ENCODE measurements at regions not wholly inside any gene's neighbourhood (a gene's known extent, or its start where the extent isn't known, plus 50 kb on each side); places are given as distances from the start of the nearest gene placed in this dataset.

DNA sequence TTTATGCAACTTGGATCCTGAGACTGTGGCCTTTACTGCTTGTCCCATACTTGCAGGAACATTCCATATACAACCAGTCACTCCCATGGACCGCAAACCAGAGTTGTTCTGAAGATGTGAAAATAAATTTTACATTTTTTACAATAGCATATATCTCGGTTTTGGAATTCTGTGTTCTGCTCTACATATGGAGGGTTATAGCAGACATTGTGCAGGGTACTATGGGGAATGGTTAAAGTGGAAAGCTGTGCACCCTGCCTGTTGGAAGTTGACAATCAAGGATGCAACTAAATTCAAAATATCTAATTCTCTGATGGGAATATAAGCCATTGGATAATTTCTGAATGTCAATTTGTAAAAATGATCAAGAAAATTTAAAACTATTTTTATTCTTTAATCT is 603.3 kb downstream of the RAB28 start:
- TF ChIP-seq, protein P1, sequence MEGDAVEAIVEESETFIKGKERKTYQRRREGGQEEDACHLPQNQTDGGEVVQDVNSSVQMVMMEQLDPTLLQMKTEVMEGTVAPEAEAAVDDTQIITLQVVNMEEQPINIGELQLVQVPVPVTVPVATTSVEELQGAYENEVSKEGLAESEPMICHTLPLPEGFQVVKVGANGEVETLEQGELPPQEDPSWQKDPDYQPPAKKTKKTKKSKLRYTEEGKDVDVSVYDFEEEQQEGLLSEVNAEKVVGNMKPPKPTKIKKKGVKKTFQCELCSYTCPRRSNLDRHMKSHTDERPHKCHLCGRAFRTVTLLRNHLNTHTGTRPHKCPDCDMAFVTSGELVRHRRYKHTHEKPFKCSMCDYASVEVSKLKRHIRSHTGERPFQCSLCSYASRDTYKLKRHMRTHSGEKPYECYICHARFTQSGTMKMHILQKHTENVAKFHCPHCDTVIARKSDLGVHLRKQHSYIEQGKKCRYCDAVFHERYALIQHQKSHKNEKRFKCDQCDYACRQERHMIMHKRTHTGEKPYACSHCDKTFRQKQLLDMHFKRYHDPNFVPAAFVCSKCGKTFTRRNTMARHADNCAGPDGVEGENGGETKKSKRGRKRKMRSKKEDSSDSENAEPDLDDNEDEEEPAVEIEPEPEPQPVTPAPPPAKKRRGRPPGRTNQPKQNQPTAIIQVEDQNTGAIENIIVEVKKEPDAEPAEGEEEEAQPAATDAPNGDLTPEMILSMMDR (IDR thresholded peaks at IDR 0.05) = no peak
- H3K36me3 Mint-ChIP-seq = no peaks in the 10 kb centered on the region
- no peak for DNase-seq
- H3K4me3 Mint-ChIP-seq = no peak overlapping the region
- Histone ChIP-seq H3K4me3 (replicated peaks in 1 of 3; ENCODE audit: low read depth in 2 of 3, low read length in 3 of 3) (no peak overlapping the region), H3K9ac (ENCODE audit: insufficient read depth, low read length, poor library complexity, severe bottlenecking) (no peak overlapping the region), H3K27me3 (ENCODE audit: control insufficient read depth in 2 of 2, insufficient read depth in 2 of 2, low read length in 2 of 2) (no peaks in the 10 kb centered on the region), H3K79me2 (ENCODE audit: insufficient read depth, low read length) (no peaks in the 10 kb centered on the region), H3K4me2 (replicated peaks; ENCODE audit: extremely low read depth, low read length, poor library complexity, severe bottlenecking) (no peak overlapping the region), H3K4me1 (ENCODE audit: control insufficient read depth in 1 of 2, insufficient read depth in 2 of 2, low read length in 2 of 2) (no peaks in the 10 kb centered on the region), H4K20me1 (ENCODE audit: insufficient read depth, low read length) (no peaks in the 10 kb centered on the region), H3K27ac (ENCODE audit: low read depth in 1 of 2, low read length in 2 of 2) (no peak overlapping the region), H3K36me3 (replicated peaks in 1 of 2; ENCODE audit: control insufficient read depth in 1 of 2, insufficient read depth in 2 of 2, low read length in 2 of 2) (no peaks in the 10 kb centered on the region), H2AFZ (ENCODE audit: insufficient read depth, low read depth, low read length, poor library complexity, severe bottlenecking) (no peak overlapping the region), H3K9me3 (replicated peaks in 1 of 2; ENCODE audit: control insufficient read depth in 1 of 2, insufficient read depth in 1 of 2, low read length in 2 of 2) (peaks cover 0 to 13% of the 10 kb centered on the region in 2 donors)
- H3K27me3 Mint-ChIP-seq (ENCODE audit: low read depth in 3 of 3) = peaks cover 0 to 2% (median 0%) of the 10 kb centered on the region in 3 donors
- no peak overlapping the region for H3K27ac Mint-ChIP-seq
- no CpG with 5 or more reads among the region's 2 CpGs for WGBS (ENCODE audit: insufficient coverage)
- no peaks in the 10 kb centered on the region for H3K4me1 Mint-ChIP-seq
- H3K9me3 Mint-ChIP-seq = peaks cover 3 to 20% (median 8%) of the 10 kb centered on the region in 7 donors
- intact Hi-C loops (cut with micrococcal nuclease) = no loop called here

DNA sequence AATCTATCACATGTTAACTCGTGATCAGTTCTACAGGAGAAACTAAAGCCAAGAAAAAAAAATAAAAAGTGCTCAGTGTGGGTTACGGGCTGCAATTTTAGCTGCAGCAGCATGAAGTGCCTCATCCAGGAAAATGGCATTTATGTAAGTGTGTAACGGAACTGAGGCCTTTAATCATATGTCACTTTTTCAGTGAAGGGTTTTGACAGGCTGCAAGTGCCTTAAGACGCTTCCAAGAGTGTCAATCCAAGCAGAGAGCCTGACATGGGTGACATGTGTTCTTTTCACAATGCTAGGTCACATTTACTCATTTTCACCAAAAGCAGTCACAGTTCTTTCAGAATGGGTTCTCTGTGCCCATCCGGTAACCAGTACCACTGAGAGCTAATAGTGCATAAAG is 604.6 kb downstream of the RAB28 start:
- Histone ChIP-seq H3K9ac (ENCODE audit: insufficient read depth, low read length, poor library complexity, severe bottlenecking) (no peak overlapping the region), H3K27ac (ENCODE audit: low read depth in 1 of 2, low read length in 2 of 2) (no peak overlapping the region), H2AFZ (ENCODE audit: insufficient read depth, low read depth, low read length, poor library complexity, severe bottlenecking) (no peak overlapping the region), H3K36me3 (replicated peaks in 1 of 2; ENCODE audit: control insufficient read depth in 1 of 2, insufficient read depth in 2 of 2, low read length in 2 of 2) (no peaks in the 10 kb centered on the region), H3K4me3 (replicated peaks in 1 of 3; ENCODE audit: low read depth in 2 of 3, low read length in 3 of 3) (no peak overlapping the region), H3K27me3 (ENCODE audit: control insufficient read depth in 2 of 2, insufficient read depth in 2 of 2, low read length in 2 of 2) (no peaks in the 10 kb centered on the region), H4K20me1 (ENCODE audit: insufficient read depth, low read length) (no peaks in the 10 kb centered on the region), H3K4me2 (replicated peaks; ENCODE audit: extremely low read depth, low read length, poor library complexity, severe bottlenecking) (no peak overlapping the region), H3K79me2 (ENCODE audit: insufficient read depth, low read length) (no peaks in the 10 kb centered on the region), H3K9me3 (replicated peaks in 1 of 2; ENCODE audit: control insufficient read depth in 1 of 2, insufficient read depth in 1 of 2, low read length in 2 of 2) (peaks cover 0 to 10% of the 10 kb centered on the region in 2 donors), H3K4me1 (ENCODE audit: control insufficient read depth in 1 of 2, insufficient read depth in 2 of 2, low read length in 2 of 2) (no peaks in the 10 kb centered on the region)
- H3K27ac Mint-ChIP-seq = no peak overlapping the region
- intact Hi-C loops (cut with micrococcal nuclease) = no loop called here
- no peak for DNase-seq
- H3K4me1 Mint-ChIP-seq = no peaks in the 10 kb centered on the region
- peaks cover under 1 to 11% (median 5%) of the 10 kb centered on the region in 7 donors for H3K9me3 Mint-ChIP-seq
- no peaks in the 10 kb centered on the region for H3K36me3 Mint-ChIP-seq
- H3K4me3 Mint-ChIP-seq = no peak overlapping the region
- H3K27me3 Mint-ChIP-seq (ENCODE audit: low read depth in 3 of 3) = peaks cover 0 to 2% (median 0%) of the 10 kb centered on the region in 3 donors
- WGBS (ENCODE audit: insufficient coverage) = 59% methylated on average over 3 of the region's 5 CpGs
- TF ChIP-seq, protein P1 (IDR thresholded peaks at IDR 0.05) = no peak
